NCI-H345 treated with DMSO at 0.1 percent for 48 hours (cell line): ENCODE measurements at regions not wholly inside any gene's neighbourhood (a gene's known extent, or its start where the extent isn't known, plus 50 kb on each side); places are given as distances from the start of the nearest gene placed in this dataset.
"Not testable (repeated sequence)": the region's sequence is repeated elsewhere in the genome, so short reads cannot be mapped to it uniquely, and the experiment has no call there.

ENCODE experiments used
- DNase-seq: peaks from one replicate; lab custom pipeline; 2025; ENCODE audit not compliant: unreplicated experiment; lab: John Stamatoyannopoulos, UW

GRCh38 chr9:7626571-7627029, 173.0 kb downstream of the DMAC1 start:
- DNase-seq: not testable (repeated sequence)

GRCh38 chr9:7622481-7622880, 177.1 kb downstream of the DMAC1 start:
- no peak for DNase-seq

DNA sequence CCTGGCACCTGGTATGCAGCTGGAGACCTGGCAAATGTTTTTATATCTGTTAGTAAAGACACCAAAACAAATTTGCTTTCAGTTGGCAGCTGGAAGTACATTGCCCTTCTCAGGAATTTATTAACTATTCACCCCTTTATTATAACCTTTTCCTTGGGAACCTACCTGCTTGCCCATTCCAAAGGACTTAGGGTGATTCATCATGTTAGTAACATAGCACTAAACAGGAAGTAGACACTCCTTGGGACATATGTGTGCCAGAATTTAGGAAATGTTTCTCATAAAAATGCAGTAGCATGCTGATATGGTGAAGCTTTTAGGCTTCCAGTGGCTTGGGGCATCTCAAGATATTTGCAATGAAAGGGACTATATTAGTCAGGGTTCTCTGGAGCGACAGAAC, 184.2 kb downstream of the DMAC1 start:
- no peak for DNase-seq

GRCh38 chr9:7613931-7614330, 185.6 kb downstream of the DMAC1 start:
- no peak for DNase-seq

DNA sequence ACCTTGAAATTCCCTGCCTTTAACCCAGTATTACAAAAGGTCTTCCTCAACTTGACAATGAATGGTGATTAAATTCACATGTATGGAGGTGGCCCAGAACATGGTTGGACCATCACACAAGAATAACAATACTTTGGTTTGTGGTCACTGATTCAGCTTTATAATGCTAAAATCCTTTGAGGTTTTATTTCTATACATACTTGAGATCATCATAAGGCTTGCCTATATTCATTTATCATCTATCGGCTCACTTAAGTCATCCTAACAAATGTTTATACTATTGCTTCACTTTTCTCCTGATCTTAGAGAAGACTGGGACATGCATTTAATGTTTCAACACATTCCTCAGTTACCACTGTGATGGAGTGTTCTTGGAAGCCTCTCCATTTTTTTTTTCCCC, 191.3 kb downstream of the DMAC1 start:
- DNase-seq: no peak

DNA sequence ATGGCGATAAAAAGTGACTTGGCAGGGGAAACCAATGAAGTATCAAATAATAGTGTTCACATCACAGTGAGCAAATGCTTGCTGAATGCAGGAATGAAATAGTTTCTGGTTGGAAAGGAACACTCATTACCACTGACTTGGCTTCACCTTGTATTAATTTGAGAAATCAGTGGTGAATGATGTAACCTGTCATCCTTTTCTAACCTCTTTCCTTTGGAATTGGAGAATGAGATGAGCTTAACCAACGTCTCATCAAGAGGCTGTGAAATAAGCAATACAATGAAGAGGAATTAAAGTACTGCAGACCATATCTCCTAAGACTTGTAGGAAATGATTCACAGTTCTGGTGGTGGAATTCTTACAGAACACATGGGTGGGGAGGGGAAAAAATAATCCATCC, 192.2 kb downstream of the DMAC1 start:
- DNase-seq: no peak

- no peak for DNase-seq
Measured at GRCh38 chr9:7606591-7606990, 193.0 kb downstream of the DMAC1 start.

DNA sequence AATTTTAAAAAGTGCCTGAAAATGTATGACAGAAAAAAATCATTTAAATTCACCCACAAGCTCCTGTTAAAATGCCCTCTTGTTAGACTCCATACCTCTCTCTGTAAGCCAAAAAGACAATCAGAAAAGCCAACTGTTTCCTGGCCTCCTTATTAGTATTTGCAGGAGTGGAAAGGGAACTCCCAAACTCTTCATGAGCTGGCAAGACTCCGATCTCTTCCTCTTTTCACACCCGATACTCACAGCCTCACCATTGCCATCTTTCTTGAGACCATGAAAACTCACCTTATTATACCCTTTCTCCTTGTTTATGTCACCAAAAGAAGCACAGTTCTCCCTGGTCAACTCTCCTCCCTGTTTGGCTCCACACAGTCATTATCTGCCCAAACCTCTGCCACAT, 197.8 kb downstream of the DMAC1 start:
- DNase-seq: no peak

DNA sequence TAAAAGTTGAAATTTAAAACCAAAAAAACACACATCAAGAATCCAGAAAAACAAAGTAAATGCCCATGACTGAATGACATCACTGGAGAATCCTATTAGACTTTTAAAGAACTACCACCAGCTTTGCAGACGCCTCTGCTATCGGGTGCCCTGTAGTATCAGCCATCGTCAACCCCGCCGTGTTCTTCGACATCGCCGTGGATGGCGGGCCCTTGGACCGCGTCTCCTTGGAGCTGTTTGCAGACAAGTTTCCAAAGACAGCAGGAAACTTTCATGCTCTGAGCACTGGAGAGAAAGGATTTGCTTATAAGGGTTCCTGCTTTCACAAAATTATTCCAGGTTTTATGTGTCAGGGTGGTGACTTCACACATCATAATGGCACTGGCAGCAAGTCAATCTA, 201.9 kb downstream of the DMAC1 start:
- DNase-seq: no peak

DNA sequence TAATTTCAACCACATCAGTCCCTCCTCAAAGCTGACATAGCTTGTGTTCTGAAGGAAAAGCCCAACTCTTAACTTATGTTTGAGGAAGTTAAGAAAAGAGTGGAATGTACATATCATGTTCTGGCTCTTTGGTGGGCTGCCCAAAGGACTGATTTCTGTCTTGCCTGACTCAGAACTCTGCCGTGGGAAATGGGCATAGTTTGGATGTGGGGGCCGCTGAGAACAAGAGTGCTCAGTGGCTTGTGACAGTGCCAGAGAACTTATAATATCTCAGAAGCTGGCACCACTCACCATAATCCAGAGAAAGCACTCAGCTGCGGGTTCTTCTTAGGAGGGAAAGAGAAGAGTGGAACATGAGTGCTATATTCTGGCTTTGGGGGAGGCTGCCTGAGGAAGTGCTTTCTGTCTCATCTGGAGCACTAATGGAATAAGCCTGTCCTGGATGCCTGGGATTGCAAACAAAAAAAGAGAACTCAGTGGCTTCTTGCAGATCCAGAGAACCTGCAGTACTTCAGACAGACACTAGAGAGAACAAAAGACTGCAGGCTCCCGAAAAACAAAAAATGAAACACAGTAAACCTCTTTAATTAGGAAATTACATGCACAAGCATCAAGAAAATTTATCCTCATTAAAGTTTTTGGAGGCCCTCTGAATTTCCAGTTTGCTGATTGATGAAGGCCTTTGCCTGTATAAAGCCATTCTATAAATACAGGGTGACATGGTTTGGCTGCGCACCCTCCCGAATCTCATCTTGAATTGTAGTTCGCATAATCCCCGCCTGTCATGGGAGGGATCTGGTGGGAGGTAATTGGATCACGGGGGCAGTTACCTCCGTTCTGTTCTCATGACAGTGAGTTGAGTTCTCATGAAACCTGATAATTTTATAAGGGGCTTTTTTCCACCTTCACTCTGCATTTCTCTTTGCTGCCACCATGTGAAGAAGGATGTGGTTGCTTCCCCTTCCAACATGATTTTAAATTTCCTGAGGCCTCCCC, 207.0 kb downstream of the DMAC1 start:
- DNase-seq: no peak

- no peak for DNase-seq
Measured at GRCh38 chr9:7591501-7591900, 208.1 kb downstream of the DMAC1 start.

DNA sequence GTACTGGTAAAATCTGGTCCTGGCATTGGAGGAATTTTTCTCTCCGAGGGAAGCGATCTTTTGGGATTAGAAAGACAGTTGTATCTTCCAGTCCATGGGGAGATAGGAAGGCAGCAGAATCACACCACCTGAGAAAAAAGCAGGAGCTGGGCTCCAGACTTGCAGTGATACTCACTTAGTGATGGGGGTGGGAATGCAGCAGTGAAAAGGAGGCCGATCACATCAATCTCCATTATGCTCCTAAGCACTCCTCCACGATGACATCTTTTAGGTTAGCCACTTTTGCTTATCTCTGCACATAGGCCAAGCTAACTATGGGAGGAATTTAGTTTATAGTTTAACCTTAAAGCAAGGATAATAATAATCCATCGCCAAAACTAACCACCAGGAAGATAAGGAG, 219.0 kb downstream of the DMAC1 start:
- no peak for DNase-seq

DNA sequence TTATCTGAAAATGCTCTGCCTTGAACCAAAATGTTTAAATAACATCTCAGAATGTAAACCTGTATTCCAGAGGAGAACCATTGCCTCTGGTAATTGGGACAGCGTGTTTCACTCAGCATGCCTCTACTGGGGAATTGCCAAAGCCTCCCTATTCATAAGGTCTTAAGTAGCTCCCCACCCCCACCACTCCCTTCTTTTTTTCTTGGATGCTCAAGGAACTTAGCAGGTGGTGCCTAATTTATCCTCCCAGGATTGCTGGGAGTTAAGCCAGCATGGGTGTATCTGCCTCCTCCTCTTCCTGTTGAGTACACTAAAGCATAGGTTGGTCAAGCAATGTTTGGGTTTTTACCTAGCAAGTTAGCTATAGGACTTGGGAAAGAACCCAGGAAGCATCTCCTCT, 220.2 kb downstream of the DMAC1 start:
- no peak for DNase-seq

DNA sequence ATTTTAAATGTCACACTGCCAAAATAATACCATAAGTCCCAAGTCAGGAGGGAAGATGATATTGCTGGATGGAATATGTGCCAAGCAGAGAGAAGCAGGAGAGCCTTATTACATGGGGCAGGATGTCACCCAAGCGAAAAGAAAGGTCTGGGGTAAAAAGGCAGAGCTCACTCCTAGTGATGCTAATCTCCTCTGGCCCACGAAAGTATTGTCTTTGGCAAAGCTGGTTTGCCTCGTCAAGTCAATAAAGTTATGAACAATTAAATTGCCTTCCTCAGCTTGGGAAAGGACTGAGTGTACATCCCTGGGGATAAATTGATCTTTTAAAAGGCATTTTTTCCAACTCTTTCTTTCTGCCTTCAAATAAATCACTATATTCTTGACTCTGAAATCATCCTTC, 220.6 kb downstream of the DMAC1 start:
- no peak for DNase-seq

- DNase-seq: peak; percentile 48
Measured at GRCh38 chr9:7570107-7570720, 229.4 kb downstream of the DMAC1 start.

DNA sequence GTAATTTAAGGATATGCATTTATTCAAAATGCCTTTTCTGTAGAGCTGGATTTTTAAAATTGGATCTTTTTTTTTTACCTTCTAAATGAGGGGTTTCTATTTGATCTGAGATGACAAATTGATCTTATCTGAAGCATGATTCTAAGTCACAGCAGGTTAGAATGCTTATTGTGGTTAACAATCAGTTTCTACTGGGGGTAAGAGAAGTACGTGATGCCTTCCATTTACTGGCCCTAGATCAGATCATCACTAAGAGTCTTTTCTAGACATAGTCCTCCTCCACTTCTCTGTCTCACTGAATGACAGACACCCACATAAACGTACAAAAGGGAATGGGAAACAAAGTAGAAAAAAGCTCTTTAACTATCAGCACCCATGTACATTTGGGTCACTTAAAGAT, 231.9 kb downstream of the DMAC1 start:
- DNase-seq: no peak

DNA sequence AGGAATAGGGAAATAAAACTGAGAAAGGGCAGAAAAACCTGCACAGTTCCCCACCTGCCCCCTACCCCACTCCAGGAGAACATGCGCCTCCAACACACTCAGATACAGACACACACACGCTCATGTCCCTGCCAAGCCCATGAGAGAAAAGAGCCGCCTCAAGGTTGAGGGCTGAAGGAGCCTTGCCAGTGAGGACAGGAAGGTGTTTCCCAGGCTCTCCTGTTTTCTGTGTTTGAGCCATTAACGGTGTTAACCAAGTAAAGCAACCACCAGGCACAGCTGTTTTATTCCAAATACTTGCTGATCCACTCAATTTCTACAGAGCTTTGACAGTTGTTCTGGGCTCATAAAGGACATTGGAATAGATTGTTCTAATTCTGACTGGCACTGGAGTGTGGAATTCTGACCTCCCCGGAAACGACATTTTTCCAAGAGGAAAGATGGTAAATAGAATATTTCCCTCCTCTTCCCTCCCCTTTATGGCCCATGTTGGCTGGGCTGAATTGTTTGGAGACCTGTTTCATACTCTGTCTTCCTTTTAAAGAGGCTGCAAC, 238.0 kb downstream of the DMAC1 start:
- DNase-seq: no peak

- DNase-seq: no peak
Measured at GRCh38 chr9:7560669-7561305, 238.8 kb downstream of the DMAC1 start.

DNA sequence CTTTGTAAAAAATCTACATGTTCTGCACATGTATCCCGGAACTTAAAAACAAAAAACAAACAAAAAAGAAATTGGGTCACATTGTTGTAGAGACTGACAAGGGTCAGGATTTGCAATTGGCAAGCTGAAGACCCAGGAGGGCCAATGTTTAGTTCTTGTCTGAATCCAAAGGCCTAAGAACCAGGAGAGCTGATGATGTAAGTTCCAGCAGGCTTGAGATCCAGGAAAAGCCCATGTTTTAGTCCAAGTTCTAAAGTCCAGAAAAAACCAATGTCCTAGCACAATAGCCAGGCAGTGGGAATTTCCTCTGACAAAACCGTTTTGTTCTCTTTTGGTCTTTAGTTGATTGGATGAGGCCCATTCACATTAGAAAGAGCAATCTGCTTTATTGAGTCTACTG, 244.9 kb downstream of the DMAC1 start:
- DNase-seq: no peak

DNA sequence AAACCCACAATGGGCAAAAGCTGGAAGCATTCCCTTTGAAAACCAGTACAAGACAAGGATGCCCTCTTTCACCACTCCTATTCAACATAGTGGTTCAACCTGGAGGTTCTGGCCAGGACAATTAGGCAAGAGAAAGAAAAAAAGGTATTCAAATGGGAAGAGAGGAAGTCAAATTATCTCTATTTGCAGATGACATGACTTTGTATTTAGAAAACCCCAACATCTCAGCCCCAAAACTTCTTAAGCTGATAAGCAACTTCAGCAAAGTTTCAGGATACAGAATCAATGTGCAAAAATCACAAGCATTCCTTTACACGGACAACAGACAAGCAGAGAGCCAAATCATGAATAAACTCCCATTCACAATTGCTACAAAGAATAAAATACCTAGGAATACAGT, 246.9 kb downstream of the DMAC1 start:
- not testable (repeated sequence) for DNase-seq

GRCh38 chr9:7549249-7549648, 250.3 kb downstream of the DMAC1 start:
- no peak for DNase-seq

DNA sequence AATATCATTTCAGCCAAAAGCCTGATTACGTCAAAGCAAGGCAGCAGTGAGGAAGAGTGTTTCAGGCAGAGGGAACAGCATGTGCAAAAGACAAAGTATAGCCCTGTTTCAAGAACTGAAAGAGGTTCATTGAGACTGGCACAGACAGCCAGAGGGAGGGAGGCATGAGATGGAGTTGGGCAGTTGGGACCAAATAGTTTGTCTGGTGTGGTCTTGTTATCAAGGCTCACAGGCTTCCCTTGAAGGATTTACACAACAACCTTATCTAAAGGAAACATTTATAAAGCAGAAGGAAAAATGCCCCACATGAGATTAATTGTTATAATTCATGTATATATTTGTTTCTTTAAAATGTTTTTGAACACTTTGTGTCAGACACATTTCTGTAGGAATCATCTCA, 253.3 kb downstream of the DMAC1 start:
- no peak for DNase-seq
